IMR-90 (cell line): ENCODE measurements at regions not wholly inside any gene's neighbourhood (a gene's known extent, or its start where the extent isn't known, plus 50 kb on each side); places are given as distances from the start of the nearest gene placed in this dataset.

Experiments
- BHLHE40 ChIP-seq: fragments of 150-350 bp; IDR thresholded peaks from 2 replicates; pipeline ENCODE4 v1.6.1; 2016; ENCODE audit warnings: mild to moderate bottlenecking, low read depth, low read length
- CEBPB ChIP-seq: IDR thresholded peaks from 2 replicates; pipeline ENCODE4 v1.6.1; 2012; ENCODE audit warnings: low read depth, low read length, improper control_type of control experiment
- CTCF ChIP-seq: conservative IDR thresholded peaks from 2 replicates; pipeline ENCODE4 v1.5.1; 2012; ENCODE audit warnings: mild to moderate bottlenecking, low read depth, low read length, improper control_type of control experiment
- NFE2L2 ChIP-seq: fragments of 150-350 bp; IDR thresholded peaks from 2 replicates; pipeline ENCODE4 v1.6.1; 2016; ENCODE audit warnings: low read depth, mild to moderate bottlenecking, low read length
- POLR2A ChIP-seq: IDR thresholded peaks from 2 replicates; pipeline ENCODE4 v1.6.1; 2012; ENCODE audit warnings: mild to moderate bottlenecking, low read depth, low read length
- RCOR1 ChIP-seq: IDR thresholded peaks from 2 replicates; pipeline ENCODE4 v1.6.1; 2012; ENCODE audit warnings: mild to moderate bottlenecking, low read length, improper control_type of control experiment; ENCODE audit not compliant: insufficient replicate concordance
- RFX5 ChIP-seq: IDR thresholded peaks from 2 replicates; pipeline ENCODE4 v1.8.0; 2012; ENCODE audit warnings: low read depth, mild to moderate bottlenecking, low read length, moderate library complexity
- USF2 ChIP-seq: fragments of 150-350 bp; IDR thresholded peaks from 2 replicates; pipeline ENCODE4 v1.6.1; 2017; ENCODE audit warnings: mild to moderate bottlenecking, antibody characterized with exemption, low read length, low read depth

- TF ChIP-seq CTCF (no peak), USF2 (no peak), BHLHE40 (peak; percentile 52; the same call in 1 of the 2 replicates), RCOR1 (no peak), POLR2A (no peak), CEBPB (no peak), NFE2L2 (no peak), RFX5 (no peak)
Observed at GRCh38 chr2:163348857-163349380, 386.9 kb downstream of the FIGN start.
